ENCODE measurements at regions not wholly inside any gene's neighbourhood (a gene's known extent, or its start where the extent isn't known, plus 50 kb on each side); places are given as distances from the start of the nearest gene placed in this dataset.

- Mint-ChIP-seq H3K4me3 (no peak overlapping the region), H3K4me1 (ENCODE audit: low read depth) (no peaks in the 10 kb centered on the region), H3K9me3 (peaks cover 10% of the 10 kb centered on the region), H3K27ac (no peak overlapping the region), H3K36me3 (ENCODE audit: low read depth) (no peaks in the 10 kb centered on the region), H3K27me3 (no peaks in the 10 kb centered on the region)
These were observed 1535.9 kb upstream of the IGFBP7 start for GRCh38 chr4:58646126-58646525.

- Mint-ChIP-seq H3K4me1 (ENCODE audit: low read depth) (no peaks in the 10 kb centered on the region), H3K4me3 (no peak overlapping the region), H3K36me3 (ENCODE audit: low read depth) (no peaks in the 10 kb centered on the region), H3K9me3 (peaks cover 15% of the 10 kb centered on the region), H3K27ac (no peak overlapping the region), H3K27me3 (no peaks in the 10 kb centered on the region)
These were observed 1534.4 kb upstream of the IGFBP7 start for GRCh38 chr4:58644549-58644948.

GRCh38 chr4:58636381-58636780 is 1526.2 kb upstream of the IGFBP7 start:
- Mint-ChIP-seq H3K27ac (no peak overlapping the region), H3K27me3 (no peaks in the 10 kb centered on the region), H3K4me3 (no peak overlapping the region), H3K4me1 (ENCODE audit: low read depth) (no peaks in the 10 kb centered on the region), H3K36me3 (ENCODE audit: low read depth) (no peaks in the 10 kb centered on the region), H3K9me3 (peaks cover 12% of the 10 kb centered on the region)

GRCh38 chr4:58617226-58617625 is 1507.0 kb upstream of the IGFBP7 start:
- peaks cover 17% of the 10 kb centered on the region for H3K9me3 Mint-ChIP-seq
- H3K4me1 Mint-ChIP-seq (ENCODE audit: low read depth): no peaks in the 10 kb centered on the region
- H3K27me3 Mint-ChIP-seq: no peaks in the 10 kb centered on the region
- no peak overlapping the region for H3K4me3 Mint-ChIP-seq
- H3K27ac Mint-ChIP-seq: no peak overlapping the region
- no peaks in the 10 kb centered on the region for H3K36me3 Mint-ChIP-seq (ENCODE audit: low read depth)

- H3K4me1 Mint-ChIP-seq (ENCODE audit: low read depth): no peaks in the 10 kb centered on the region
- H3K9me3 Mint-ChIP-seq: peaks cover 4% of the 10 kb centered on the region
- H3K27me3 Mint-ChIP-seq: no peaks in the 10 kb centered on the region
- H3K4me3 Mint-ChIP-seq: no peak overlapping the region
- no peak overlapping the region for H3K27ac Mint-ChIP-seq
- H3K36me3 Mint-ChIP-seq (ENCODE audit: low read depth): no peaks in the 10 kb centered on the region
These were observed 1500.8 kb upstream of the IGFBP7 start for GRCh38 chr4:58611012-58611411.

- H3K27me3 Mint-ChIP-seq: no peaks in the 10 kb centered on the region
- peaks cover 5% of the 10 kb centered on the region for H3K9me3 Mint-ChIP-seq
- H3K27ac Mint-ChIP-seq: no peak overlapping the region
These were observed 1496.1 kb upstream of the IGFBP7 start for GRCh38 chr4:58606303-58606702.

GRCh38 chr4:58603951-58604350 is 1493.8 kb upstream of the IGFBP7 start:
- H3K36me3 Mint-ChIP-seq (ENCODE audit: low read depth): no peaks in the 10 kb centered on the region

More at GRCh38 chr4:58606303-58606702, 1496.1 kb upstream of the IGFBP7 start:
- no peak overlapping the region for H3K4me3 Mint-ChIP-seq
- no peaks in the 10 kb centered on the region for H3K36me3 Mint-ChIP-seq (ENCODE audit: low read depth)
- no peaks in the 10 kb centered on the region for H3K4me1 Mint-ChIP-seq (ENCODE audit: low read depth)

GRCh38 chr4:58602731-58603359 is 1492.7 kb upstream of the IGFBP7 start:
- Mint-ChIP-seq H3K4me3 (no peak overlapping the region), H3K36me3 (ENCODE audit: low read depth) (no peaks in the 10 kb centered on the region), H3K27ac (no peak overlapping the region), H3K27me3 (no peaks in the 10 kb centered on the region), H3K9me3 (peaks cover 5% of the 10 kb centered on the region), H3K4me1 (ENCODE audit: low read depth) (no peaks in the 10 kb centered on the region)

More at GRCh38 chr4:58603951-58604350, 1493.8 kb upstream of the IGFBP7 start:
- no peak overlapping the region for H3K27ac Mint-ChIP-seq
- H3K9me3 Mint-ChIP-seq: peaks cover 5% of the 10 kb centered on the region
- H3K27me3 Mint-ChIP-seq: no peaks in the 10 kb centered on the region
- no peaks in the 10 kb centered on the region for H3K4me1 Mint-ChIP-seq (ENCODE audit: low read depth)
- H3K4me3 Mint-ChIP-seq: no peak overlapping the region

- Mint-ChIP-seq H3K27me3 (no peaks in the 10 kb centered on the region), H3K9me3 (peaks cover 5% of the 10 kb centered on the region), H3K36me3 (ENCODE audit: low read depth) (no peaks in the 10 kb centered on the region), H3K27ac (no peak overlapping the region), H3K4me3 (no peak overlapping the region), H3K4me1 (ENCODE audit: low read depth) (no peaks in the 10 kb centered on the region)
These were observed 1491.8 kb upstream of the IGFBP7 start for GRCh38 chr4:58602022-58602421.

GRCh38 chr4:58600290-58600689 is 1490.1 kb upstream of the IGFBP7 start:
- H3K36me3 Mint-ChIP-seq (ENCODE audit: low read depth): no peaks in the 10 kb centered on the region
- H3K4me1 Mint-ChIP-seq (ENCODE audit: low read depth): no peaks in the 10 kb centered on the region
- peaks cover 5% of the 10 kb centered on the region for H3K9me3 Mint-ChIP-seq
- no peaks in the 10 kb centered on the region for H3K27me3 Mint-ChIP-seq
- no peak overlapping the region for H3K4me3 Mint-ChIP-seq
- no peak overlapping the region for H3K27ac Mint-ChIP-seq

GRCh38 chr4:58590722-58591121 is 1480.5 kb upstream of the IGFBP7 start:
- Mint-ChIP-seq H3K27me3 (no peaks in the 10 kb centered on the region), H3K4me1 (ENCODE audit: low read depth) (no peaks in the 10 kb centered on the region), H3K9me3 (peaks cover 10% of the 10 kb centered on the region), H3K4me3 (no peak overlapping the region), H3K36me3 (ENCODE audit: low read depth) (no peaks in the 10 kb centered on the region), H3K27ac (no peak overlapping the region)

- peaks cover 15% of the 10 kb centered on the region for H3K9me3 Mint-ChIP-seq
- H3K27me3 Mint-ChIP-seq: no peaks in the 10 kb centered on the region
- no peaks in the 10 kb centered on the region for H3K36me3 Mint-ChIP-seq (ENCODE audit: low read depth)
- no peak overlapping the region for H3K4me3 Mint-ChIP-seq
- no peaks in the 10 kb centered on the region for H3K4me1 Mint-ChIP-seq (ENCODE audit: low read depth)
- H3K27ac Mint-ChIP-seq: no peak overlapping the region
These were observed 1477.7 kb upstream of the IGFBP7 start for GRCh38 chr4:58587856-58588255.

GRCh38 chr4:58566260-58566659 is 1456.1 kb upstream of the IGFBP7 start:
- no peaks in the 10 kb centered on the region for H3K36me3 Mint-ChIP-seq (ENCODE audit: low read depth)
- H3K9me3 Mint-ChIP-seq: peaks cover 10% of the 10 kb centered on the region
- no peaks in the 10 kb centered on the region for H3K27me3 Mint-ChIP-seq
- no peak overlapping the region for H3K4me3 Mint-ChIP-seq
- H3K4me1 Mint-ChIP-seq (ENCODE audit: low read depth): no peaks in the 10 kb centered on the region
- H3K27ac Mint-ChIP-seq: no peak overlapping the region

- H3K4me3 Mint-ChIP-seq: no peak overlapping the region
- no peaks in the 10 kb centered on the region for H3K27me3 Mint-ChIP-seq
- H3K36me3 Mint-ChIP-seq (ENCODE audit: low read depth): no peaks in the 10 kb centered on the region
- H3K27ac Mint-ChIP-seq: no peak overlapping the region
- peaks cover 10% of the 10 kb centered on the region for H3K9me3 Mint-ChIP-seq
- no peaks in the 10 kb centered on the region for H3K4me1 Mint-ChIP-seq (ENCODE audit: low read depth)
These were observed 1454.7 kb upstream of the IGFBP7 start for GRCh38 chr4:58564695-58565475.

GRCh38 chr4:58561170-58561569 is 1451.0 kb upstream of the IGFBP7 start:
- no peak overlapping the region for H3K27ac Mint-ChIP-seq
- no peaks in the 10 kb centered on the region for H3K36me3 Mint-ChIP-seq (ENCODE audit: low read depth)
- no peak overlapping the region for H3K4me3 Mint-ChIP-seq
- H3K27me3 Mint-ChIP-seq: no peaks in the 10 kb centered on the region
- H3K9me3 Mint-ChIP-seq: peaks cover 6% of the 10 kb centered on the region
- no peaks in the 10 kb centered on the region for H3K4me1 Mint-ChIP-seq (ENCODE audit: low read depth)

GRCh38 chr4:58560736-58561135 is 1450.6 kb upstream of the IGFBP7 start:
- Mint-ChIP-seq H3K27ac (no peak overlapping the region), H3K9me3 (peaks cover 5% of the 10 kb centered on the region), H3K27me3 (no peaks in the 10 kb centered on the region), H3K4me1 (ENCODE audit: low read depth) (no peaks in the 10 kb centered on the region), H3K36me3 (ENCODE audit: low read depth) (no peaks in the 10 kb centered on the region), H3K4me3 (no peak overlapping the region)
